ENCODE measurements at regions not wholly inside any gene's neighbourhood (a gene's known extent, or its start where the extent isn't known, plus 50 kb on each side); places are given as distances from the start of the nearest gene placed in this dataset.
"Not testable (repeated sequence)": the region's sequence is repeated elsewhere in the genome, so short reads cannot be mapped to it uniquely, and the experiment has no call there.

GRCh38 chr14:43336351-43336750, 1170.7 kb downstream of the FSCB start:
- TF ChIP-seq ZFX (IDR thresholded peaks at IDR 0.05) (no peak), CTCF (conservative IDR thresholded peaks at IDR 0.05) (no peak)

GRCh38 chr14:43326501-43327407, 1180.3 kb downstream of the FSCB start:
- not testable (repeated sequence) for H3K27ac ChIP-seq

More at GRCh38 chr14:43336351-43336750, 1170.7 kb downstream of the FSCB start:
- no peak overlapping the region for H3K27ac ChIP-seq

GRCh38 chr14:43316427-43316826, 1190.7 kb downstream of the FSCB start:
- H3K27ac ChIP-seq = no peak overlapping the region

GRCh38 chr14:43313719-43314118, 1193.4 kb downstream of the FSCB start:
- no peak for TF ChIP-seq CTCF (conservative IDR thresholded peaks at IDR 0.05)
- no peak overlapping the region for H3K27ac ChIP-seq

More at GRCh38 chr14:43316427-43316826, 1190.7 kb downstream of the FSCB start:
- TF ChIP-seq ZFX (IDR thresholded peaks at IDR 0.05) = no peak
- no peak for TF ChIP-seq CTCF (conservative IDR thresholded peaks at IDR 0.05)

- no peak overlapping the region for H3K27ac ChIP-seq
- TF ChIP-seq ZFX (IDR thresholded peaks at IDR 0.05) = no peak
- no peak for TF ChIP-seq CTCF (conservative IDR thresholded peaks at IDR 0.05)
These were observed 1198.5 kb downstream of the FSCB start for GRCh38 chr14:43308421-43309110.

- H3K27ac ChIP-seq = no peak overlapping the region
- TF ChIP-seq ZFX (IDR thresholded peaks at IDR 0.05) = no peak
- no peak for TF ChIP-seq CTCF (conservative IDR thresholded peaks at IDR 0.05)
These were observed 1199.2 kb downstream of the FSCB start for GRCh38 chr14:43307836-43308235.

GRCh38 chr14:43306053-43306452, 1201.0 kb downstream of the FSCB start:
- H3K27ac ChIP-seq = no peak overlapping the region
- TF ChIP-seq ZFX (IDR thresholded peaks at IDR 0.05) (no peak), CTCF (conservative IDR thresholded peaks at IDR 0.05) (no peak)
